Pons (tissue), 1 donor: ENCODE measurements at regions not wholly inside any gene's neighbourhood (a gene's known extent, or its start where the extent isn't known, plus 50 kb on each side); places are given as distances from the start of the nearest gene placed in this dataset.

Experiments used
- DNase-seq: peaks from one replicate; pipeline ENCODE4 v3.0.0-alpha.2; 2016; ENCODE audit warnings: low spot score

DNA sequence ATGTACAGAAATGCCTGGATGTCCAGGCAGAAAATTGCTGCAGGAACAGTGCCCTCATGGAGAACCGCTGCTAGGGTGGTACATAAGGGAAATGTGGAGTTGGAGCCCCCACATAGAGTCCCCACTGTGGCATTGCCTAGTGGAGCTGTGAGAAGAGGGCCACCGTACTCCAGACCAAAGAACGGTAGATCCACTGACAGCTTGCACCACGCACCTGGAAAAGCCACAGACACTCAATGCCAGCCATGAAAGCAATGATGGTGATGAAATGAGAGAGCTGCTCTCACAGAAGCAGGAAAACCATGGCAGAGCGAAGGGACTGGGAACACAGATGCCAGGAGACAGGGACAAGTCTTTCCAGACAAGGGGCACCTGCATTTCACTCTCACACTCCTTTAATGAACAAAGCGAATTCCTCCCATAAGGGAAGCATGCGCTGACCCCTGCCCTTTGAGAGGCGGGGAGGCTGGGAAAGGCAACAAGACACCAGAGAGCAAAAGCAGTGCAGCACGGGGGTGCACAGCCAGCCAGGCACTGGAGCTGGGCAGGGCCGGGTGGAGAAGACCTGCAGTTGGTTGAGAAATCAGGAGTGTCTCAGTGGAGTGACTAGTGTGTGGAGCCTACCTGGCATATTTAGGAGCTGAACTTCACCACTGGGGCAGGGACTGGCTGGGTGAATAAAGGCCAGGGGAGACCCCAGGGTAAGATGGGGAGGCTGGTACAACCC lies 1025.2 kb downstream of the TBC1D22A start:
- DNase-seq, result no peak

DNA sequence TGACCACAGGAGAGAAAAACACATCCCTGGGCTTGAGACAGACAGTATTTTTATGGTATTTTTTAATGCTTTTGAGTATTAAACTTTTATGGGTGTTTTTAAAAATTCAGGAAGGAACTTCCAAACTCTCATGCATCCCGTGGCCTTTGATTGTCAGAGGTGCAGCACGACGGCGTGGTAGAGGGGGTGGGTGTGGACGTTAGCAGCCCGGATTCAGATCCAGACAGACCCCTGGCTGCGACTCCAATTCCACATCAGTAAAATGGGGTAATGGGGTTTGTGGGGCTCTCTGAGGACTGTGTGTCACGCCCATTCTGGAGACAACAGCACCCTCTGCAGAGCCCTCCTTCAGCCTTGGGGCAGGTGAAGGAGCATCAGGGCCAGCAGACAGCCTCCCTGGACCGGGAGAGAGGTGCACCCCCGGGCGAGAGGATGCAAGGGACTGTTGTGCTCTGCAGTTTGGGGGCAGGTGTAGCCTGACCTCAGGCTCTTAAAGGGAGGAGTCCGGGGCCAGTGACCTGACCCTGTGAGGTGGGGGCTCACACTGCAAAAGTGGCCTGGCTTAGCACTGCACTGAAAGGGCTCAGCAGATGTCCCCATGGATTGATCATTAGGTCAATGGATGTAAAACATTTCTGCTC lies 1024.3 kb downstream of the TBC1D22A start:
- DNase-seq, result no peak

GRCh38 chr22:47784991-47785390 lies 1022.5 kb downstream of the TBC1D22A start:
- DNase-seq, result no peak

DNA sequence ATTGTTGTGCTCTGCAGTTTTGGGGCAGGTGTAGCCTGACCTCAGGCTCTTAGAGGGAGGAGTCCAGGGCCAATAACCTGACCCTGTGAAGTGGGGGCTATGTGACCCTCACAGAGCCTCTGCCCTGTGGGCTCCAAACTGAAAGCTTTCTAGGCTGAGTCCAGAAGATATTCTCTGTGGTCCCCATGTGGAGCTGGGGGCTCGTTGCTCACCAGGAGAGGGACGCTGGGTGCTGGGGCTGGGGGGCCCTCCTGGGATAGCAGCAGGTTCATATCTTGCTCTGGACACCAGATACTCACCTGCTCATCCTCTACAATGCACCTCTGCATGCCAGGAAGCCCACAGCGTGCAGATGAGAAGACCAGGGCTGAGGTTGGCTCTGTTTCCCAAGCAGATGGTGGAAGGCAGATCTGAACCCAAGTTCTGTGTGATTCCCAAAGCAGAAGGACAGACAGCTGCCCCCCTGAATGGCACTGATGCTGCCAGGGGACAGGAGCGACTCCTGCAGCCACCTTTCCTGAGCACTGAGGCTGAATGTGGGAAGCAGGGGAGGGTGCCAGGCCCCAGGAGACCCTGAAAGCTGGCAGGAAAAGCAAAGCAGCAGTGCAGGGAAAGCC lies 1022.0 kb downstream of the TBC1D22A start:
- DNase-seq, result no peak

DNA sequence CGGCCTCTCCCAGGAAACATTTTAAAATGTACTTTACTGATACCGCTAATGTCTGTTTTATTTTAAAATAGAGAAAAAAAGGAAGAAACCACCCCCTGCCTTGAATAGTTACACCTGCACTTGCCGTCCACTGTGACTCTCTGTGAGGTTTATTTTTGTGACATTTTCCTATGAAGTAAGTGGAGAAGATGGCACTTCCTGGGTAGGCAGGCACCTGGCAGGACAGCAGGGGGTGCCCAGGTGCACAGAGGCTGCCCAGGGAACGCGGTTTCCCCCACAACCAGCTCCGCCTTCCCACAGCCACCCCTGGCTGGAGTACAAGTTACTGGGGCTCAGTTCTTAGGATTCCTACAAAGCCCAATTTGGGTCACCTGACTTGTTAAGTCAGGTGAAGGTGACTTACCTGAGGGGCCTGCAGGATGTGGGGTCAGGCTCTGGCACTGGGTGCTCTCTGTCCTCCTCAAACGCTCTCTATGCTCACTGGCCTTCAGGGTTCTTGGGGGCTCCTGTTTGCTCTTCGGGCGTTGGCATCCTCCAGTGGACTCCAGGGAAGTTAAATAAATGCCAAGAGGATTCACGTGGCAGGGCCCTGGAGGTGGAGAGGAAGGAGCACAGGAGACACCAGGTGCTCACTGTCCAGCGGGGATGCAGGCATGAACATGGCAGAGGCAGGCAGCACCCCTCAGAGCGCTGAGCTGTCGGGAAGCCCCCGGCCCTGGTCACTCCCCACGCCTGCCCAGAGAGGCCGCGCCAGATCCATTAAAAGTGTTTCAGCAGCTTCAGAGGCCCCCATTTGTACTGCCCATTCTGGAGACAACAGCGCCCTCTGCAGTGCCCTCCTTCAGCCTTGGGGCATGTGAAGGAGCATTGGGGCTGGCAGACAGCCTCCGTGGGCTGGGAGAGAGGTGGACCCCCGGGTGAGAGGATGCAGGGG lies 1021.2 kb downstream of the TBC1D22A start:
- no peak for DNase-seq

DNA sequence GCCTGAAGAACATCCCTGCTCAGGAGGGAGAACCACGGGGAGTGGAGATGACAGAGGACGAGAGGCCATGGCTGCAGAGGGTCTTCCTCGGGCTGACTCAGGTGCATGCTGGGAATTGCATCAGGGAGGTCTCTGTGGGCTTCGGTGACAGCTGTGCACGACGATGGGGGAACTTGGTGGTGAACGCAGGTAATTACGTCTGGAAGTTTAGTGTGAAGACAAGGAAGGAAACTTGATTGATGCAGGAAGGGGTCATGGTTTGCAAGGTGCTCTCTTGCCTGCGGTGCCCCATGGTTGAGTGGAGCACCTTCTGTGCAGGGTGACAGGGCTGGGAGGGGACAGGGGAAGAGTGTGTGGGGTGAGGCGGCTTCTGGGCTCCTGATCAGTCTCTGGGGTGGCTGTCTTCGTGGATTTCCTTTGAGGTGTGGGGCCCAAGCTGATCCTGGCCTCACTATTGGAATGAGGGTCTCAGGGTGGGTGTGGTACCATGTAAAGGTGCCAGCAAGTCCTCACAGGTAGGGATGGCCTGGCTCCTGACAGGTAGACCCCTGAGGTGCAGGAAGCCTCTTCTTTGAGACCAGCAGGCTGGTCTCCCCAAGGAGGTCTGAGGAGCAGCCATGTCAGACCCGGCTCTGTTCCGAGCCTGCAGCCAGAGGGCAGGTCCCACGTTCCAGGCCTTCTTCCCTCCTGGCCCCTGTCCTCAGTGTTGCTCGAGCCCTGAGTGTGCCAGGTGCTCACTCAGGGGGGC lies 1020.1 kb downstream of the TBC1D22A start:
- no peak for DNase-seq

DNA sequence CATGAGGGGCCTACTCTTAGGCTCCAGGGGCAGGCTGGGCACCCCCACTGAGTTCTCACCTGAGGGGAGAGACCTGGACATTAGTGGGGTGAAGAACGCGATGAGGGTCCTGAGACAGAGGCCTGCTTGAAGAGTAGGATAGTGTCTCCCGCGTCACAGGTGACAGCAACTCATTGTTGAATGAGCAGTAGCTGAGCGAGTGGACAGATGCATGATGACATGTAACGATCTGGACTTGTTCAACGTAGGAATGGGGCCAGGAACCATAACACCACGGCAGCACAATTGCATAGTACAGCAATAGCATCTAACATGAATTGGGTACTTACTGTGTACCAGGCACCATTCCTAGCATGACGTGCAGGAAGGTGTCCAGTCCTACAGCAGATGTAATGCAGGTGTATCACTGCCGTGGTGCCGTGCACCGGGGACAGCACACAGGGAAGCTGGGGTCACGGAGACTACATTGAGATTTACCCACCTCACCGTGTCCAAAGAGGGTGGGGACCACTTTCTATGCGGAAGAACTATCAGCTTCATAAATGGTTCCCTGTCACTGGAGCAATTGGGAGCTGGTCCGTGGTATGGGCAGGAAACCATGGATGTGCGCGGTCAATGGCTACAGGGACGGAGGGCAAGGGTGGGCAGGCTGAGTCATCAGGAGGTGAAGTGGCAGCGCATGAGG lies 1019.1 kb downstream of the TBC1D22A start:
- DNase-seq, result no peak

DNA sequence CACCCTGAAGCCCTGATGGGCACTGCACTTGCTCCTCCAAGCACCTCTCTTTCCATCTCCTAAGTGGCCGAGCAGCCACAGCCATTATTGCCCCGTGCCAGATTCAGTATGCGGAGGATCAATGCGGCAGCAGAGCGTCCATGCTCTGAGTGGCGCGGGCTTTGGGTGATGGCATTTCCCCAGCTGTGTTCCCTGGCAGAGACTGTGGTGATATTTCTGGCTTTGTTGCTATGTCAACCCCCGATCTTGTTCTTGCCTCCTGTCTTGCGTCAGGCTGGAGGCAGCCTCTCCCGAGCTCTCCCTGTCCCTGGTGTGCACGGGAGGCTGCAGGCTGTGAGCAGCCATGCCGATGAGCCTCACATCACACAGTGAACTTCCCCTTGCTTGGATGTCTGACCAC lies 1018.6 kb downstream of the TBC1D22A start:
- no peak for DNase-seq

GRCh38 chr22:47780281-47780875 lies 1017.9 kb downstream of the TBC1D22A start:
- DNase-seq, result no peak

- DNase-seq, result no peak
These were observed 1017.0 kb downstream of the TBC1D22A start for GRCh38 chr22:47779474-47779873.

- no peak for DNase-seq
These were observed 1015.8 kb downstream of the TBC1D22A start for GRCh38 chr22:47778160-47778658.

DNA sequence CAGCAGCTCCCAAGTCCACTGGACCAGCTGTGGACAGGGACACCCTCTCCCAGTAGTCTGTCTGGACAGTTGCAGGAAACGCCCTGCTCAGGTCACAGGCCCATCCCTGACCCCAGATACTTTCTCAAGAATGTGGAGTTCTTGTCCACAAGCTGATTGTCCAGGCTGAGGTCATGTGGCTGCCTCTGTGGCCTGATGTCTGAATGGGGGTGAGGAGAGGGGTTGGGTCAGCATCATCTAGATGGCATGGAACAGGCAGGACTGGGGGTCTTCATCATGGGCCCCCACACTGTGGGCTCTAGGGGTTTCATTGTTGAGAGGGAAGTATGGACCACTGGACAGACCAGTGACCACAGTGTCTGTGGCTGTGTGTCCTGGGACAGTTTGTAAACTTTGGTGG lies 1015.0 kb downstream of the TBC1D22A start:
- DNase-seq, result no peak

GRCh38 chr22:47776329-47776728 lies 1013.9 kb downstream of the TBC1D22A start:
- no peak for DNase-seq

DNA sequence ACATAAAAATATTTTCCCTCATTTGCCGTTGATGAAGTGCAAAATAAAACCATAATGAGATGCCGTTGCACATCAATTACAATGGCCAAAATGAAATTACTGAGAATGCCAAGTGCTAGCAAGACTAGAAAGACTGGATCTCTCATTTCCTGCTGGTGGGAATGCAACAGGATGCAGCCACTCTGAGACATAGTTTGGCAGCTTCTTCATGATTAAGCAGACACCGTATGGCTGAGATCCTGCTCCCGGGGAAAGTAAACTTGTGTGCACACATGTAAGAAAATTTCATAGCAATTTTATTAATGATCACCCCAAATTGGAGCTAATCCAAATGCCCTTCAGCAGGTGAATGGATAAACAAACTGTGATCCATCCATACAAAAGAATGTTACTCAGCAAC lies 1013.2 kb downstream of the TBC1D22A start:
- no peak for DNase-seq

DNA sequence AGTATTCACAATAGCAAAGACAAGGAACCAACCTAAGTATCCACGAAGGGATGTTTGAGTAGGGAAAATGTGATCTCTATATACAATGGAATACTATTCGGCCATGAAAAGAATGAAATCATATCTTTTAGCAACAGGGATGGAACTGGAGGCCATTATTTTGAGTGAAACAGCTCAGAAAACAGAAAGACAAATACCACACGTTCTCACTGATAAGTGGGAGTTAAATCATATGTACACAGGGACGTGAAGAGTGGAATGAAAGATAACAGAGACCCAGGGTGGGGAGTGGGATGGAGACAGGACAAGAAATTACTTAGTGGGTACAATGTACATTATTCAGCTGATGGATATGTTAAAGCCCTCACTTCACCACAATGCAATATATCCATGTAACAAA lies 1012.7 kb downstream of the TBC1D22A start:
- no peak for DNase-seq

DNA sequence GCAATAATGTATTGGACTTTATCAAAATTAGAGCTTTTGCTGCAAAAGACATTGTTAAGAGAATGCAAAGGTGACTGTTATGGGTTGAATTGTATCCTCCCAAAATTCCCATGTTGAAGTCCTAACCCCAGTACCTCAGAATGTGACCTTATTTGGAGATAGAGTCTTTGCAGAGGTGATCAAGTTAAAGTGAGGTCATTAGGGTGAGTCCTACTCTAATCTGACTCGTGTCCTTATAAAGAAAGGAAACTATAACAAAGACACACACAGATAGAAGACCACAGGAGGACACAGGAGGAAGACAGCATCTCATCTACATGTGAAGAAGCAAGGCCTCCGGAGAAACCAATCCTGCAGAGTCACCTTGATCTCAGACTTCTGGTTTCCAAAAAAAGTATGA lies 1011.2 kb downstream of the TBC1D22A start:
- no peak for DNase-seq

DNA sequence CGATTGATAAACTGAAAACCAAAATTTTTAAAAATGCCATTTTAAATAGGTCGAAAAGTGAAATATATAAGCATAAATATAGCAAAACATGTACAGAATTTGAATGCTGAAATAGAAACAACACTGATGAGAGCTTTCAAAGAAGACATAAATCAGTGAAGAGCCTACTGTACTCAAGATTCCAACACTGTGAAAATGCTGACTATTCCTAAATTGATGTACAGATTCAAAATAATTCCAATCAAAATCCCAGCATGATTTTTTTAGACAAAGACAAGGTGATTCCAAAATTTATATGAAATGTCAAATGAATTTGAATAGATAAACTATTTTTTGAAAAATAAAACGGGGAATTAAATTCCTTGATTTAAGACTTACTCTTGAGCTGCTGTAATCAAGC lies 1010.4 kb downstream of the TBC1D22A start:
- DNase-seq, result no peak

GRCh38 chr22:47769652-47770051 lies 1007.2 kb downstream of the TBC1D22A start:
- no peak for DNase-seq

DNA sequence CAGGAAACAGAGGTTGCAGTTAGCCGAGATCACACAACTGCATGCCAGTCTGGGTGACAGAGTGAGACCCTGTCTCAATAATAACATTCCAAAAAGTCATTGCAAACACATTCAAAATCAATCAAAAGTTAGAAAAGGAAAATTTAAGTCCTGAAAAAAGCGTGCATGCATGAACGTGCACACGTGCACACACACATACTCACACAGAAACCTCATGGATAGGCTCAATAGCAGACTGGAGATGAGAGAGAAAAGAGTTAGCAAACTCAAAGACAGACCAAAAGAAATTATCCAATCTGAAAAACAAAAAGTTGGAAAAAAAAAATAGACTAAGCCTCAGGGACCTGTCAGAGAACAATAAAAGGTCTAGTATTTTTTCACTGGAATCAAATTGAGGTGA lies 1005.6 kb downstream of the TBC1D22A start:
- no peak for DNase-seq

DNA sequence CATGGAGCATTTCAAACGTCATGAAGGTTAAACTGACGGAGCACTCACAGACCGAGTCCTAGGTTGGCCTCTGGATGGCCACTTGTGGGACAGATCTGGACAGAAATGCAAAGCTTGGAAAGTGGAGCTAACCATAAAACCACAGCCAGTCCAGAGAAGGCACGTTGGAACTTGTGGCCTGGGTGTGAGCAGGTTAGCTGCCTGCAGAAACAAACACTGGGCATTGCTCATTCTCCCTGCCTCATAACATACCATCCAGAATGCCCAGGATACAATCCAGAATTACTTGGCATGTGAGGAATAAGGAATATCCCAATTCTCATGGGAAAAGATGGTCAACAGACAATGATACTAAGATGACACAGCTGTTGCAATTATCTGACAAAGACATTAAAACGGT lies 1005.0 kb downstream of the TBC1D22A start:
- DNase-seq, result no peak
